DOHH2 (cell line): ENCODE measurements at regions not wholly inside any gene's neighbourhood (a gene's known extent, or its start where the extent isn't known, plus 50 kb on each side); places are given as distances from the start of the nearest gene placed in this dataset.

ENCODE experiments used
- H3F3A ChIP-seq: fragments of 200-600 bp; sonication (generic), shearing (Covaris generic); 2 replicates; pipeline ENCODE4 v1.6.0; 2016; ENCODE audit warnings: antibody characterized with exemption, mild to moderate bottlenecking; ENCODE audit not compliant: control insufficient read depth, insufficient read depth
- H3K27ac ChIP-seq: fragments of 200-600 bp; sonication (generic); 2 replicates; pipeline ENCODE4 v1.5.1; 2014; ENCODE audit warnings: low read depth, mild to moderate bottlenecking, low read length, moderate library complexity
- H3K27me3 ChIP-seq: fragments of 200-600 bp; sonication (generic); 2 replicates; pipeline ENCODE4 v1.6.1; 2014; ENCODE audit warnings: mild to moderate bottlenecking, low read length, mixed read lengths; ENCODE audit not compliant: control insufficient read depth
- H3K36me3 ChIP-seq: fragments of 200-600 bp; sonication (generic); 2 replicates; pipeline ENCODE4 v1.6.1; 2014; ENCODE audit warnings: mild to moderate bottlenecking, low read length, moderate library complexity, mixed read lengths; ENCODE audit not compliant: control insufficient read depth
- H3K4me1 ChIP-seq: fragments of 200-600 bp; sonication (generic); 2 replicates; pipeline ENCODE4 v1.6.1; 2014; ENCODE audit warnings: mild to moderate bottlenecking, low read length, mixed read lengths; ENCODE audit not compliant: control insufficient read depth
- H3K4me2 ChIP-seq: fragments of 200-600 bp; sonication (generic); 2 replicates; pipeline ENCODE4 v1.6.0; 2014; ENCODE audit warnings: mild to moderate bottlenecking, low read length, moderate library complexity
- H3K4me3 ChIP-seq: fragments of 200-600 bp; sonication (generic); 2 replicates; pipeline ENCODE4 v1.5.1; 2014; ENCODE audit warnings: mild to moderate bottlenecking, low read length, mixed read lengths
- H3K79me2 ChIP-seq: fragments of 200-600 bp; sonication (generic); 2 replicates; pipeline ENCODE4 v1.6.1; 2014; ENCODE audit warnings: mild to moderate bottlenecking, low read length, mixed read lengths; ENCODE audit not compliant: control insufficient read depth
- H3K9me2 ChIP-seq: fragments of 200-600 bp; sonication (generic); replicated peaks from 2 replicates; pipeline ENCODE4 v1.6.1; 2014; ENCODE audit warnings: mild to moderate bottlenecking, low read length, mixed read lengths; ENCODE audit not compliant: control insufficient read depth
- H3K9me3 ChIP-seq: fragments of 200-600 bp; sonication (generic); 2 replicates; pipeline ENCODE4 v1.6.1; 2014; ENCODE audit warnings: antibody characterized with exemption, low read length, mixed read lengths; ENCODE audit not compliant: control insufficient read depth, insufficient read depth
- H4K20me1 ChIP-seq: fragments of 200-600 bp; sonication (generic); 2 replicates; pipeline ENCODE4 v1.6.0; 2014; ENCODE audit warnings: low read depth, mild to moderate bottlenecking, antibody characterized with exemption, low read length, moderate library complexity; ENCODE audit not compliant: control insufficient read depth, insufficient read depth
- CTCF ChIP-seq: fragments of 200-600 bp; sonication (generic); IDR thresholded peaks from one replicate; pipeline ENCODE4 v1.5.1; 2014; ENCODE audit warnings: antibody characterized with exemption, mild to moderate bottlenecking, low read depth, low read length; ENCODE audit not compliant: poor library complexity, severe bottlenecking
- EZH2phosphoT487 ChIP-seq: fragments of 200-600 bp; sonication (generic); IDR thresholded peaks from 2 replicates; pipeline ENCODE4 v1.6.1; 2017; ENCODE audit warnings: borderline replicate concordance, mild to moderate bottlenecking, antibody characterized with exemption, low read length, moderate library complexity, mixed read lengths

DNA sequence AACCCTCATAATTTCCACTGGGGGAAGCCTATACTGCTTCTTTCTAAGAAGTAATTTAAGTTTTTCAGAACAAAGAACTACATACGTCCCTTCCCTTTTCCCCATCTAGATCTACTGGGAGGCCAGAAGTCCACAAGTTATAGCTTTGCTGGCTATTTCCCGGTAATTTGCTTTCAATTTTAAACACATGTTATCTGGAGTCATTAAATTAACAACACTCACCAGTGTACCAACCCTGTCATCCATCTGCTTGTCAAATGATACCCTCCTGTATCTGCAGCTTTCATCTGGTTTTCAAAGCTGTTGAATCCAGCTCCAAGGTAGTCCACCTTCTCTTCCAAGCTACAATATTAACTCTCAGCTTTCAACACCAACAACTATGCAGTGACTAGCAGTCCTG is 466.7 kb upstream of the PKN2 start:
- H3K4me2 ChIP-seq, result no peak overlapping the region
- no peaks in the 10 kb centered on the region for H3K4me1 ChIP-seq
- H3K79me2 ChIP-seq, result no peaks in the 10 kb centered on the region
- no peaks in the 10 kb centered on the region for H3K36me3 ChIP-seq
- H3F3A ChIP-seq, result no peaks in the 10 kb centered on the region
- H3K27ac ChIP-seq, result no peak overlapping the region
- H4K20me1 ChIP-seq, result no peaks in the 10 kb centered on the region
- H3K9me2 ChIP-seq, result no peaks in the 10 kb centered on the region
- TF ChIP-seq EZH2phosphoT487, result no peak
- no peak for TF ChIP-seq CTCF
- H3K9me3 ChIP-seq, result no peaks in the 10 kb centered on the region
- H3K27me3 ChIP-seq, result 0 out of 2 replicates have a peak, but pooled peaks cover 3% of the 10 kb centered on the region
- no peak overlapping the region for H3K4me3 ChIP-seq

DNA sequence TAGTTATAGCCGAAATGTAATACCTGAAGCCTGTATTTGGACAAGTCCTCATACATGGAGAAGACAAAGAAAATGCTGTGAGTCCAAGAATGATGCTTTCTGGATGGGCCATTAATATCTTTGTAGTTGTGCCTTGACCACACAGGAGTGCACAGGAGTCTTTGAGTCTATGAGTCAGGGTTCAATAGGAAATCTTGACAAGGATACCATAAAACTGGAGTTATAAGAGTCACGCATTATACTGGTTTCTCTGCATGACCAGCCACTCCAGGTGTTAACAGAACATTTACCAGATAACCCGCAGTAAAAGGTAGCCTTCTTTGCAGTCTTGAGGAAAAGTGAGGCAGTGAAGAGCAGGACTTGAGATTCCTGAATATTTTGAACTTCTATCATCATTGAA is 464.6 kb upstream of the PKN2 start:
- 0 out of 2 replicates have a peak, but pooled peaks cover 3% of the 10 kb centered on the region for H3K27me3 ChIP-seq
- no peak overlapping the region for H3K4me3 ChIP-seq
- no peaks in the 10 kb centered on the region for H3K9me2 ChIP-seq
- no peak for TF ChIP-seq EZH2phosphoT487
- no peak for TF ChIP-seq CTCF
- H3K4me2 ChIP-seq, result no peak overlapping the region
- no peaks in the 10 kb centered on the region for H3K9me3 ChIP-seq
- H3K36me3 ChIP-seq, result no peaks in the 10 kb centered on the region
- no peaks in the 10 kb centered on the region for H4K20me1 ChIP-seq
- H3K27ac ChIP-seq, result no peak overlapping the region
- no peaks in the 10 kb centered on the region for H3K4me1 ChIP-seq
- no peaks in the 10 kb centered on the region for H3K79me2 ChIP-seq
- no peaks in the 10 kb centered on the region for H3F3A ChIP-seq

DNA sequence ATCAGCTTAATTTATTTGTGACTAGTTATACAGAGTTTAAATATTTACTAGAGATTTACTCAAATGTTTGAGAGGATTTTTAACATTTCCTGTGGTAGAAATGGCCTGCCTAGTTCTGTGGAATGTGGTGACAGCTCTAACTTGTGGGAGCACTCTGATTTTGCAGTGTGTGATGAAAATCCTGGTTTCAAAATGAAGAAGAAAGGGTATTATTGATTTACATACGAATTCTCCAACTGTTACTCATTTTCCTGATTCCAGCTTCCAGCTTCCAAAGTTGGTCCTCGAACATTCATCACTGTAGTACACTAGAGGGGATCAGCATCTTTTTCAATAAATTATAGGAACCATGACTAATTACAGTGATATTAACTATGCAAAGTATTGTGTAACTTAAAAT is 462.7 kb upstream of the PKN2 start:
- no peaks in the 10 kb centered on the region for H3K4me1 ChIP-seq
- H3K9me2 ChIP-seq, result no peaks in the 10 kb centered on the region
- H3K27ac ChIP-seq, result no peak overlapping the region
- no peak for TF ChIP-seq CTCF
- no peak for TF ChIP-seq EZH2phosphoT487
- H3K9me3 ChIP-seq, result no peaks in the 10 kb centered on the region
- H3K79me2 ChIP-seq, result no peaks in the 10 kb centered on the region
- H4K20me1 ChIP-seq, result no peaks in the 10 kb centered on the region
- H3K27me3 ChIP-seq, result 0 out of 2 replicates have a peak, but pooled peaks cover 3% of the 10 kb centered on the region
- no peaks in the 10 kb centered on the region for H3F3A ChIP-seq
- H3K36me3 ChIP-seq, result no peaks in the 10 kb centered on the region
- no peak overlapping the region for H3K4me3 ChIP-seq
- no peak overlapping the region for H3K4me2 ChIP-seq
